ENCODE measurements at regions not wholly inside any gene's neighbourhood (a gene's known extent, or its start where the extent isn't known, plus 50 kb on each side); places are given as distances from the start of the nearest gene placed in this dataset.

DNA sequence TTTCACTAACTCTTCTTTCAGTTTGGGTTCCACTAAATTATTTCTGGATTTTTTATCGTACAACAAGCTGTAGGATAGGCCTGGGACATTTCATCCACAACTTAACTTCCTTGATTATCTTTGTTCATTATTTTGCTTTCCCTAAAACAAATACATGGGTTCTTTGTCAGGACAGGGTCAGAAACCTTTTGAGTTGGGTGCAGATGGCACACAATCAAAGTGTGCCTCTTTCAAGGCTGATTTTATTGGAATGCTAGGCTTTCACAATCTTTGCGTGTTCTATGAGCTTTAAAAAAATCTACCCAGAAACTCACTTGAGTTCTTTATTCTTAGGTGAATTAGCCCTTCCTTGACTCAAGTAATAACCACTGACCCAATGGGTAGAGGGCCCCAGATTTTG lies 348.4 kb downstream of the FAM47B start:
- no peak for TF ChIP-seq POLR2A (IDR thresholded peaks at IDR 0.05; ENCODE audit: low read length)
- no peak for TF ChIP-seq GATA1 (IDR thresholded peaks at IDR 0.05; ENCODE audit: low read depth, low read length)

Measured in erythroblast (primary cell).